H1 (cell line): ENCODE measurements at regions not wholly inside any gene's neighbourhood (a gene's known extent, or its start where the extent isn't known, plus 50 kb on each side); places are given as distances from the start of the nearest gene placed in this dataset.

Experiments used
- CTCF ChIA-PET: fragments of 300-600 bp; sonication (Branson Sonifier 250); formaldehyde crosslinking; loops from one replicate; lab custom pipeline; 2021; ENCODE audit not compliant: partially characterized antibody; lab: Charles Lee
- POLR2A ChIA-PET: fragments of 300-600 bp; sonication (Branson Sonifier 250); formaldehyde crosslinking; loops from one replicate; lab custom pipeline; 2021; ENCODE audit warnings: inconsistent platforms; ENCODE audit not compliant: partially characterized antibody; lab: Charles Lee
- DNase-seq, 2 experiments: peaks; one replicate each; pipeline versions ENCODE4 v3.0.0 to v3.0.0-alpha.2; 2010 to 2022; ENCODE audit warnings: low spot score in 2 of 2, low read depth in 1 of 2, mixed read lengths in 1 of 2
- FAIRE-seq: peaks from 2 replicates; lab custom pipeline; 2011; peaks lifted over from hg19 to GRCh38; lab: Jason Lieb, UNC
- H2AFZ ChIP-seq: 2 replicates; pipeline ENCODE4 v1.8.1; 2012; ENCODE audit warnings: low read length, inconsistent platforms
- H2AK5ac ChIP-seq: 2 replicates; pipeline ENCODE4 v1.6.1; 2013; ENCODE audit warnings: low read depth, low read length
- H2BK120ac ChIP-seq: replicated peaks from 2 replicates; pipeline ENCODE3; 2013; ENCODE audit warnings: low read depth, low read length, inconsistent platforms
- H2BK12ac ChIP-seq: 2 replicates; pipeline ENCODE4 v1.6.1; 2013; ENCODE audit warnings: low read depth, low read length
- H2BK15ac ChIP-seq: 2 replicates; pipeline ENCODE4 v1.6.1; 2013; ENCODE audit warnings: low read length
- H2BK20ac ChIP-seq: 2 replicates; pipeline ENCODE4 v1.6.1; 2013; ENCODE audit warnings: low read length
- H2BK5ac ChIP-seq: 2 replicates; pipeline ENCODE4 v1.6.1; 2013; ENCODE audit warnings: low read depth, low read length
- H3K14ac ChIP-seq: 2 replicates; pipeline ENCODE4 v1.6.1; 2013; ENCODE audit warnings: inconsistent platforms; ENCODE audit not compliant: insufficient read length
- H3K18ac ChIP-seq: 2 replicates; pipeline ENCODE4 v1.6.1; 2013; ENCODE audit warnings: low read length; ENCODE audit errors: extremely low read depth
- H3K23ac ChIP-seq: 2 replicates; pipeline ENCODE4 v1.6.1; 2013; ENCODE audit warnings: inconsistent platforms; ENCODE audit not compliant: insufficient read length
- H3K23me2 ChIP-seq: 2 replicates; pipeline ENCODE4 v1.6.1; 2013; ENCODE audit warnings: low read depth, low read length
- H3K27ac ChIP-seq: 2 replicates; pipeline ENCODE4 v1.6.1; 2011; ENCODE audit warnings: low read depth, low read length, inconsistent platforms
- H3K27me3 ChIP-seq, 4 experiments: replicated peaks in 1 of 4; 1 replicate in 1 of 4; 2 replicates in 3 of 4; pipeline versions ENCODE4 v1.6.1 to v1.8.1; 2011 to 2013; ENCODE audit warnings: low read length in 3 of 4, mild to moderate bottlenecking in 3 of 4, inconsistent platforms in 2 of 4, mixed read lengths in 2 of 4, moderate library complexity in 1 of 4; ENCODE audit not compliant: control insufficient read depth in 3 of 4, insufficient read depth in 3 of 4; ENCODE audit errors: extremely low read depth in 1 of 4
- H3K36me3 ChIP-seq, 4 experiments: 2 replicates each; pipeline versions ENCODE4 v1.6.1 to v1.8.1; 2011 to 2013; ENCODE audit warnings: mild to moderate bottlenecking in 4 of 4, low read length in 3 of 4, moderate library complexity in 2 of 4, control low read depth in 1 of 4, inconsistent platforms in 1 of 4; ENCODE audit not compliant: insufficient read depth in 4 of 4, control insufficient read depth in 2 of 4
- H3K4ac ChIP-seq: replicated peaks from 2 replicates; pipeline ENCODE3; 2013; ENCODE audit warnings: low read length, low read depth, mixed read lengths, inconsistent platforms; ENCODE audit not compliant: insufficient read length
- H3K4me1 ChIP-seq, 4 experiments: replicated peaks in 1 of 4; 1 replicate in 1 of 4; 2 replicates in 3 of 4; pipeline versions ENCODE4 v1.6.1 to v1.8.1; 2011 to 2013; ENCODE audit warnings: low read length in 3 of 4, inconsistent platforms in 2 of 4, mixed read lengths in 1 of 4; ENCODE audit not compliant: insufficient read depth in 4 of 4, control insufficient read depth in 3 of 4
- H3K4me2 ChIP-seq, 2 experiments: 2 replicates each; pipeline versions ENCODE4 v1.6.1 to v1.8.1; 2011 to 2013; ENCODE audit warnings: low read depth in 2 of 2, low read length in 2 of 2, control low read depth in 1 of 2, inconsistent platforms in 1 of 2, mild to moderate bottlenecking in 1 of 2; ENCODE audit not compliant: insufficient read depth in 1 of 2
- H3K4me3 ChIP-seq, 4 experiments: fragments of 200-600, 300-600 bp in 1 of 4; sonication (generic), shearing (Covaris generic), sonication (Bioruptor Twin) in 1 of 4; 2 replicates each; pipeline versions ENCODE4 v1.5.1 to v1.8.1; 2011 to 2016; ENCODE audit warnings: low read length in 4 of 4, low read depth in 3 of 4, control low read depth in 2 of 4, inconsistent platforms in 2 of 4, mild to moderate bottlenecking in 2 of 4, mixed read lengths in 1 of 4, moderate library complexity in 1 of 4; ENCODE audit not compliant: insufficient read depth in 2 of 4; ENCODE audit errors: extremely low read depth in 1 of 4
- H3K56ac ChIP-seq: replicated peaks from 2 replicates; pipeline ENCODE3; 2013; ENCODE audit warnings: low read depth, mild to moderate bottlenecking, mixed read lengths, low read length, inconsistent platforms; ENCODE audit not compliant: insufficient read length
- H3K79me1 ChIP-seq: 2 replicates; pipeline ENCODE4 v1.6.1; 2013; ENCODE audit warnings: low read depth, low read length, control low read depth
- H3K79me2 ChIP-seq, 2 experiments: 2 replicates each; pipeline versions ENCODE4 v1.6.1 to v1.8.1; 2012 to 2013; ENCODE audit warnings: low read length in 2 of 2, mild to moderate bottlenecking in 2 of 2, inconsistent platforms in 1 of 2; ENCODE audit not compliant: insufficient read depth in 2 of 2, control insufficient read depth in 1 of 2
- H3K9ac ChIP-seq, 4 experiments: replicated peaks in 1 of 4; 1 replicate in 1 of 4; 2 replicates in 3 of 4; pipeline versions ENCODE4 v1.6.1 to v1.8.1; 2011 to 2013; ENCODE audit warnings: low read depth in 3 of 4, low read length in 3 of 4, control low read depth in 2 of 4, mild to moderate bottlenecking in 2 of 4, moderate library complexity in 2 of 4, inconsistent platforms in 1 of 4; ENCODE audit errors: extremely low read depth in 1 of 4
- H3K9me3 ChIP-seq, 2 experiments: 2 replicates each; pipeline versions ENCODE4 v1.6.1 to v1.8.1; 2012 to 2013; ENCODE audit warnings: mild to moderate bottlenecking in 2 of 2, moderate library complexity in 2 of 2, control low read depth in 1 of 2, inconsistent platforms in 1 of 2, low read depth in 1 of 2, low read length in 1 of 2, mixed read lengths in 1 of 2; ENCODE audit not compliant: insufficient read depth in 2 of 2
- H4K20me1 ChIP-seq, 2 experiments: replicated peaks in 1 of 2; 2 replicates each; pipeline versions ENCODE3 to v1.8.1; 2011 to 2013; ENCODE audit warnings: inconsistent platforms in 2 of 2, low read length in 2 of 2, mild to moderate bottlenecking in 1 of 2; ENCODE audit not compliant: insufficient read depth in 2 of 2, control insufficient read depth in 1 of 2
- H4K5ac ChIP-seq: 2 replicates; pipeline ENCODE4 v1.6.1; 2013; ENCODE audit warnings: low read length, low read depth, mixed read lengths, inconsistent platforms; ENCODE audit not compliant: insufficient read length
- H4K8ac ChIP-seq: 2 replicates; pipeline ENCODE4 v1.8.0; 2013; ENCODE audit warnings: mild to moderate bottlenecking, moderate library complexity, low read length, inconsistent platforms; ENCODE audit not compliant: insufficient read depth; ENCODE audit errors: extremely low read depth
- H4K91ac ChIP-seq: replicated peaks from 2 replicates; pipeline ENCODE3; 2013; ENCODE audit warnings: low read length, mixed read lengths, inconsistent platforms; ENCODE audit not compliant: insufficient read length
- POLR2AphosphoS5 ChIP-seq: IDR thresholded peaks from 2 replicates; pipeline ENCODE4 v1.6.1; 2011; ENCODE audit warnings: low read depth, low read length
- SP1 ChIP-seq: IDR thresholded peaks from 2 replicates; pipeline ENCODE4 v1.6.1; 2011; ENCODE audit warnings: low read depth, low read length
- WGBS, 2 experiments: shearing (Covaris generic) in 1 of 2; methylation state at CpG; one replicate each; pipeline versions ENCODE4 v1.1.6 to v1.1.7; 2013 to 2015; ENCODE audit warnings: low lambda C conversion rate in 2 of 2, mixed read lengths in 2 of 2, inconsistent platforms in 1 of 2, low coverage in 1 of 2, missing lambda C conversion rate in 1 of 2; ENCODE audit not compliant: insufficient replicate concordance in 2 of 2, insufficient coverage in 1 of 2, insufficient read length in 1 of 2; ENCODE audit errors: extremely low coverage in 1 of 2, missing lambda C conversion rate in 1 of 2; 5-methylcytosine and 5-hydroxymethylcytosine counted together

- H3K14ac ChIP-seq: no peak overlapping the region
- 86% methylated on average over 6 of the region's 6 CpGs; no CpG with 5 or more reads in 1 of the 2 experiments for WGBS, 2 experiments
- H3K36me3 ChIP-seq: no peaks in the 10 kb centered on the region; a peak in 1 of 8 replicates
- no peaks in the 10 kb centered on the region for H3K79me1 ChIP-seq
- H3K4me3 ChIP-seq: no peak overlapping the region
- H2BK5ac ChIP-seq: no peak overlapping the region
- no peak overlapping the region for H4K5ac ChIP-seq
- no peak overlapping the region for H4K91ac ChIP-seq
- no peak overlapping the region for H3K9ac ChIP-seq
- no peaks in the 10 kb centered on the region for H4K20me1 ChIP-seq
- H4K8ac ChIP-seq: no peak overlapping the region
- H3K4ac ChIP-seq: no peak overlapping the region
- H2AK5ac ChIP-seq: no peak overlapping the region
- DNase-seq (no peak), FAIRE-seq (no peak)
- H2BK120ac ChIP-seq: no peak overlapping the region
- H2BK12ac ChIP-seq: no peak overlapping the region
- no peak overlapping the region for H2BK20ac ChIP-seq
- no peaks in the 10 kb centered on the region for H3K9me3 ChIP-seq
- no peak overlapping the region for H3K4me2 ChIP-seq
- H3K27me3 ChIP-seq: no peaks in the 10 kb centered on the region
- H3K4me1 ChIP-seq: no peaks in the 10 kb centered on the region
- POLR2A ChIA-PET: no interaction called here
- no peaks in the 10 kb centered on the region for H3K23me2 ChIP-seq
- no peak overlapping the region for H2AFZ ChIP-seq
- no peak overlapping the region for H3K18ac ChIP-seq
- H3K27ac ChIP-seq: no peak overlapping the region
- CTCF ChIA-PET: interaction anchor here (0.6 to 0.9 kb wide), 4 partner anchors 9 to 201 kb away, joined by 3 to 4 read pairs (median 3); no protein-coding TSS in a partner anchor
- H3K23ac ChIP-seq: no peak overlapping the region
- no peak overlapping the region for H2BK15ac ChIP-seq
- H3K79me2 ChIP-seq: no peaks in the 10 kb centered on the region
- no peak overlapping the region for H3K56ac ChIP-seq
- no peak for TF ChIP-seq POLR2AphosphoS5
- TF ChIP-seq SP1: no peak
Observed at GRCh38 chr10:44674536-44675386, 236.4 kb upstream of the TMEM72 start.
